ENCODE measurements at regions not wholly inside any gene's neighbourhood (a gene's known extent, or its start where the extent isn't known, plus 50 kb on each side); places are given as distances from the start of the nearest gene placed in this dataset.

GRCh38 chr10:31706464-31707092, 222.1 kb downstream of the ARHGAP12 start:
- no peak for TF ChIP-seq CTCF (IDR thresholded peaks at IDR 0.05; ENCODE audit: borderline replicate concordance, insufficient read depth, low read depth, low read length)
- no peak overlapping the region for H3K4me3 ChIP-seq (ENCODE audit: low read depth, low read length)

GRCh38 chr10:31705136-31705535, 223.5 kb downstream of the ARHGAP12 start:
- TF ChIP-seq CTCF (IDR thresholded peaks at IDR 0.05; ENCODE audit: borderline replicate concordance, insufficient read depth, low read depth, low read length): no peak
- H3K4me3 ChIP-seq (ENCODE audit: low read depth, low read length): no peak overlapping the region

- H3K4me3 ChIP-seq (ENCODE audit: low read depth, low read length): no peak overlapping the region
These were observed 224.4 kb downstream of the ARHGAP12 start for GRCh38 chr10:31704195-31704594.

GRCh38 chr10:31702954-31703353, 225.7 kb downstream of the ARHGAP12 start:
- no peak overlapping the region for H3K4me3 ChIP-seq (ENCODE audit: low read depth, low read length)
- no peak for TF ChIP-seq CTCF (IDR thresholded peaks at IDR 0.05; ENCODE audit: borderline replicate concordance, insufficient read depth, low read depth, low read length)

More at GRCh38 chr10:31704195-31704594, 224.4 kb downstream of the ARHGAP12 start:
- no peak for TF ChIP-seq CTCF (IDR thresholded peaks at IDR 0.05; ENCODE audit: borderline replicate concordance, insufficient read depth, low read depth, low read length)

GRCh38 chr10:31702005-31702404, 226.6 kb downstream of the ARHGAP12 start:
- no peak for TF ChIP-seq CTCF (IDR thresholded peaks at IDR 0.05; ENCODE audit: borderline replicate concordance, insufficient read depth, low read depth, low read length)
- no peak overlapping the region for H3K4me3 ChIP-seq (ENCODE audit: low read depth, low read length)

- no peak for TF ChIP-seq CTCF (IDR thresholded peaks at IDR 0.05; ENCODE audit: borderline replicate concordance, insufficient read depth, low read depth, low read length)
- no peak overlapping the region for H3K4me3 ChIP-seq (ENCODE audit: low read depth, low read length)
These were observed 227.1 kb downstream of the ARHGAP12 start for GRCh38 chr10:31701546-31701945.

- no peak for TF ChIP-seq CTCF (IDR thresholded peaks at IDR 0.05; ENCODE audit: borderline replicate concordance, insufficient read depth, low read depth, low read length)
- no peak overlapping the region for H3K4me3 ChIP-seq (ENCODE audit: low read depth, low read length)
These were observed 228.4 kb downstream of the ARHGAP12 start for GRCh38 chr10:31700181-31700611.

Data from GM12875 (cell line).